Panc1 (cell line): ENCODE measurements at regions not wholly inside any gene's neighbourhood (a gene's known extent, or its start where the extent isn't known, plus 50 kb on each side); places are given as distances from the start of the nearest gene placed in this dataset.

Source experiments
- ATAC-seq: fragments of 200-7000 bp; cut with Tn5 transposase; 2 replicates; pipeline ENCODE4 v1.9.1; 2020; ENCODE audit warnings: mild to moderate bottlenecking, moderate library complexity
- BruUV-seq: library from RNA; stranded (reverse); fragments of 400-500 nt; replicated peaks from 2 replicates; lab custom pipeline; 2021; lab: Mats Ljungman, UMichigan
- CTCF ChIA-PET: fragments of 300-600 bp; sonication (Branson Sonifier 250); formaldehyde crosslinking; loops from one replicate; lab custom pipeline; 2022; ENCODE audit warnings: antibody characterized with exemption; lab: Charles Lee
- POLR2A ChIA-PET: fragments of 300-600 bp; sonication (Branson Sonifier 250); formaldehyde crosslinking; loops from one replicate; lab custom pipeline; 2022; ENCODE audit warnings: antibody characterized with exemption; lab: Charles Lee
- DNase-seq: peaks from one replicate; pipeline ENCODE4 v3.0.0-alpha.2; 2010; ENCODE audit warnings: low read depth, low spot score
- H3K27ac ChIP-seq: 2 replicates; pipeline ENCODE4 v1.5.1; 2011; ENCODE audit warnings: mild to moderate bottlenecking, low read length, inconsistent platforms
- H3K27me3 ChIP-seq: fragments of 200-500 bp; sonication (Bioruptor generic); 2 replicates; pipeline ENCODE4 v1.6.0; 2014; ENCODE audit warnings: low read length, inconsistent platforms; ENCODE audit not compliant: control insufficient read depth, insufficient read depth
- H3K36me3 ChIP-seq: fragments of 200-500 bp; sonication (Bioruptor generic); 2 replicates; pipeline ENCODE4 v1.5.1; 2014; ENCODE audit warnings: inconsistent platforms, mild to moderate bottlenecking, low read length, moderate library complexity; ENCODE audit not compliant: control insufficient read depth, insufficient read depth
- H3K4me1 ChIP-seq: 2 replicates; pipeline ENCODE4 v1.5.1; 2011; ENCODE audit warnings: inconsistent platforms, mild to moderate bottlenecking, low read length, moderate library complexity; ENCODE audit not compliant: control insufficient read depth, insufficient read depth
- H3K4me3 ChIP-seq, 2 experiments: 2 replicates each; pipeline ENCODE4 v1.5.1; 2011 to 2012; ENCODE audit warnings: low read depth in 2 of 2, low read length in 2 of 2, mild to moderate bottlenecking in 2 of 2, inconsistent platforms in 1 of 2, moderate library complexity in 1 of 2
- H3K9me3 ChIP-seq: fragments of 200-500 bp; sonication (Bioruptor generic); 2 replicates; pipeline ENCODE4 v1.5.1; 2014; ENCODE audit warnings: low read depth, mild to moderate bottlenecking, inconsistent platforms, low read length, moderate library complexity; ENCODE audit not compliant: control insufficient read depth, insufficient read depth
- POLR2AphosphoS5 ChIP-seq: IDR thresholded peaks from 2 replicates; pipeline ENCODE4 v1.6.1; 2012; ENCODE audit warnings: mild to moderate bottlenecking, low read depth, low read length, moderate library complexity
- SIN3A ChIP-seq: IDR thresholded peaks from 2 replicates; pipeline ENCODE4 v1.6.1; 2012; ENCODE audit warnings: low read depth, mild to moderate bottlenecking, low read length, moderate library complexity, borderline replicate concordance; ENCODE audit not compliant: insufficient read depth
- TCF7L2 ChIP-seq: IDR thresholded peaks from 2 replicates; pipeline ENCODE4 v1.6.1; 2011; ENCODE audit warnings: mild to moderate bottlenecking, low read depth, low read length, inconsistent platforms
- in situ Hi-C: cut with HindIII; loops from 2 replicates; pipeline ENCODE4 v1.10.0; 2016; ENCODE audit warnings: low sequenced_read_pairs, low pct_unique_long_range_greater_than_20kb
- intact Hi-C: fragments of 100-400 bp; cut with micrococcal nuclease; formaldehyde crosslinking; loops from one replicate; pipeline ENCODE4 v1.10.0; 2022; ENCODE audit not compliant: unreplicated experiment
- TF ChIP-seq, protein P1 (sequence below), 2 experiments: IDR thresholded peaks; 2 replicates each; pipeline ENCODE4 v1.6.1; 2011 to 2012; ENCODE audit warnings: low read depth in 2 of 2, control low read depth in 1 of 2, low read length in 1 of 2, mild to moderate bottlenecking in 1 of 2, moderate library complexity in 1 of 2; ENCODE audit not compliant: insufficient read depth in 1 of 2
- TF ChIP-seq, protein P2 (sequence below): fragments of 450-650 bp; IDR thresholded peaks from 2 replicates; pipeline ENCODE4 v1.5.1; 2017; ENCODE audit warnings: mild to moderate bottlenecking

DNA sequence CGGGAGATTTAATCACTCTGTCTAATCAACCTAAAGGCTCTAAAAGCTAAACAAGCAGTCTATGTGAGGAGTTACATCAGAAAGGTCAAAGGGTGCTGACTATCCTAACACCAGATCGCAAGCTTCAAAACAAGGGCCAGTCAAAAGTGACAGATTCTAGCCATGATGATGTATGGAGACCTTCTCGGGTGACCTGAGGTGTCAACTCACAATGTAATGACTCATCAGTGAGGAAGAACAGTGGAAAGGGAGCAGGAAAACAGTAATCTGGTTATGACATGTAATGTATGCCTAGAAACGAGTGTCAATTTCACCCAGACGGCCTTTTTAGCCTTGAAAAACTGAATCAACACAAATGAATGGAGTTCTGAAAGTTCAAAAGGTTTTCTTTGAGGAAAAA, 375.3 kb downstream of the IDS start:
- no TSS peak for BruUV-seq

DNA sequence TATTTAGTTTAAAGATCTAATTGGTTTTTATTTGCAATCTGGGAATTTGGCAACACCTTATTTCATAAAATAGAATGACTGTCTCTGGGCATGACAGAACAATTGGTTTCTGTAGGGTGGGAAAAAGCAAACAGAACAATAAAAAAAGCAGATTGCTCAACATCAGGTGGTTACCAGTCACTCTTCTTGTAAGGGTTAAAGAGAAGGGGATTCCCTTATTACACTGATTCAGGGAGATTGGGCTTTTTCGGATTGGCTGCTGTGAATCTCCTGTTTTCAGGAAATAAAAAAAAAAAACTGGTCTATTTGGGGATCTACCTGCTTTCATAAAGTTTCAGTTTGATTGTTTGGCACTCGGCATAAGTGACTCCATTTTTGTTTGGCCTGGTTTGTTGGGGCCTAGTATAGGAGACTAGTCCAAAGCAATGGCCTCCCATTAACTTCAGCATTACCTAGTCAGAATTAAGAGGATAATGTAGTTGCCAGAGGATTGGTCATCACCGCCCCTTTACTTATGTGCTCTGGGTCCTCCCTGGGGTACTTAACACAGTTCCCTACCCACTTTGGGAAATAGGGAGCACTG, 380.5 kb downstream of the IDS start:
- DNase-seq (no peak), ATAC-seq (no peak)
- no peaks in the 10 kb centered on the region for H3K36me3 ChIP-seq
- no peak overlapping the region for H3K27ac ChIP-seq
- no peaks in the 10 kb centered on the region; the same call in 1 of the 2 replicates for H3K9me3 ChIP-seq
- H3K4me1 ChIP-seq = no peaks in the 10 kb centered on the region
- TF ChIP-seq SIN3A (no peak), TCF7L2 (no peak), POLR2AphosphoS5 (no peak)
- TF ChIP-seq, protein P1, sequence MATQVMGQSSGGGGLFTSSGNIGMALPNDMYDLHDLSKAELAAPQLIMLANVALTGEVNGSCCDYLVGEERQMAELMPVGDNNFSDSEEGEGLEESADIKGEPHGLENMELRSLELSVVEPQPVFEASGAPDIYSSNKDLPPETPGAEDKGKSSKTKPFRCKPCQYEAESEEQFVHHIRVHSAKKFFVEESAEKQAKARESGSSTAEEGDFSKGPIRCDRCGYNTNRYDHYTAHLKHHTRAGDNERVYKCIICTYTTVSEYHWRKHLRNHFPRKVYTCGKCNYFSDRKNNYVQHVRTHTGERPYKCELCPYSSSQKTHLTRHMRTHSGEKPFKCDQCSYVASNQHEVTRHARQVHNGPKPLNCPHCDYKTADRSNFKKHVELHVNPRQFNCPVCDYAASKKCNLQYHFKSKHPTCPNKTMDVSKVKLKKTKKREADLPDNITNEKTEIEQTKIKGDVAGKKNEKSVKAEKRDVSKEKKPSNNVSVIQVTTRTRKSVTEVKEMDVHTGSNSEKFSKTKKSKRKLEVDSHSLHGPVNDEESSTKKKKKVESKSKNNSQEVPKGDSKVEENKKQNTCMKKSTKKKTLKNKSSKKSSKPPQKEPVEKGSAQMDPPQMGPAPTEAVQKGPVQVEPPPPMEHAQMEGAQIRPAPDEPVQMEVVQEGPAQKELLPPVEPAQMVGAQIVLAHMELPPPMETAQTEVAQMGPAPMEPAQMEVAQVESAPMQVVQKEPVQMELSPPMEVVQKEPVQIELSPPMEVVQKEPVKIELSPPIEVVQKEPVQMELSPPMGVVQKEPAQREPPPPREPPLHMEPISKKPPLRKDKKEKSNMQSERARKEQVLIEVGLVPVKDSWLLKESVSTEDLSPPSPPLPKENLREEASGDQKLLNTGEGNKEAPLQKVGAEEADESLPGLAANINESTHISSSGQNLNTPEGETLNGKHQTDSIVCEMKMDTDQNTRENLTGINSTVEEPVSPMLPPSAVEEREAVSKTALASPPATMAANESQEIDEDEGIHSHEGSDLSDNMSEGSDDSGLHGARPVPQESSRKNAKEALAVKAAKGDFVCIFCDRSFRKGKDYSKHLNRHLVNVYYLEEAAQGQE (IDR thresholded peaks at IDR 0.05; ENCODE audit: insufficient read depth in 1 of 2, low read depth in 2 of 2, low read length in 1 of 2) = no peak
- TF ChIP-seq, protein P2, sequence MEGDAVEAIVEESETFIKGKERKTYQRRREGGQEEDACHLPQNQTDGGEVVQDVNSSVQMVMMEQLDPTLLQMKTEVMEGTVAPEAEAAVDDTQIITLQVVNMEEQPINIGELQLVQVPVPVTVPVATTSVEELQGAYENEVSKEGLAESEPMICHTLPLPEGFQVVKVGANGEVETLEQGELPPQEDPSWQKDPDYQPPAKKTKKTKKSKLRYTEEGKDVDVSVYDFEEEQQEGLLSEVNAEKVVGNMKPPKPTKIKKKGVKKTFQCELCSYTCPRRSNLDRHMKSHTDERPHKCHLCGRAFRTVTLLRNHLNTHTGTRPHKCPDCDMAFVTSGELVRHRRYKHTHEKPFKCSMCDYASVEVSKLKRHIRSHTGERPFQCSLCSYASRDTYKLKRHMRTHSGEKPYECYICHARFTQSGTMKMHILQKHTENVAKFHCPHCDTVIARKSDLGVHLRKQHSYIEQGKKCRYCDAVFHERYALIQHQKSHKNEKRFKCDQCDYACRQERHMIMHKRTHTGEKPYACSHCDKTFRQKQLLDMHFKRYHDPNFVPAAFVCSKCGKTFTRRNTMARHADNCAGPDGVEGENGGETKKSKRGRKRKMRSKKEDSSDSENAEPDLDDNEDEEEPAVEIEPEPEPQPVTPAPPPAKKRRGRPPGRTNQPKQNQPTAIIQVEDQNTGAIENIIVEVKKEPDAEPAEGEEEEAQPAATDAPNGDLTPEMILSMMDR = no peak
- CTCF ChIA-PET = no interaction called here
- H3K27me3 ChIP-seq = no peaks in the 10 kb centered on the region
- intact Hi-C loops = no loop called here
- BruUV-seq = no TSS peak
- POLR2A ChIA-PET = no interaction called here
- H3K4me3 ChIP-seq = no peak overlapping the region
- in situ Hi-C loops = no loop called here

More for the DNA sequence above, 375.3 kb downstream of the IDS start:
- POLR2A ChIA-PET = no interaction called here
- no peaks in the 10 kb centered on the region; the same call in 1 of the 2 replicates for H3K9me3 ChIP-seq
- CTCF ChIA-PET = no interaction called here
- ATAC-seq = no peak
- H3K36me3 ChIP-seq = no peaks in the 10 kb centered on the region
- no peaks in the 10 kb centered on the region for H3K4me1 ChIP-seq
- intact Hi-C loops = no loop called here
- H3K27ac ChIP-seq = no peak overlapping the region
- no peaks in the 10 kb centered on the region for H3K27me3 ChIP-seq
- no peak for TF ChIP-seq TCF7L2
- DNase-seq = no peak
- H3K4me3 ChIP-seq = no peak overlapping the region
- in situ Hi-C loops = no loop called here

DNA sequence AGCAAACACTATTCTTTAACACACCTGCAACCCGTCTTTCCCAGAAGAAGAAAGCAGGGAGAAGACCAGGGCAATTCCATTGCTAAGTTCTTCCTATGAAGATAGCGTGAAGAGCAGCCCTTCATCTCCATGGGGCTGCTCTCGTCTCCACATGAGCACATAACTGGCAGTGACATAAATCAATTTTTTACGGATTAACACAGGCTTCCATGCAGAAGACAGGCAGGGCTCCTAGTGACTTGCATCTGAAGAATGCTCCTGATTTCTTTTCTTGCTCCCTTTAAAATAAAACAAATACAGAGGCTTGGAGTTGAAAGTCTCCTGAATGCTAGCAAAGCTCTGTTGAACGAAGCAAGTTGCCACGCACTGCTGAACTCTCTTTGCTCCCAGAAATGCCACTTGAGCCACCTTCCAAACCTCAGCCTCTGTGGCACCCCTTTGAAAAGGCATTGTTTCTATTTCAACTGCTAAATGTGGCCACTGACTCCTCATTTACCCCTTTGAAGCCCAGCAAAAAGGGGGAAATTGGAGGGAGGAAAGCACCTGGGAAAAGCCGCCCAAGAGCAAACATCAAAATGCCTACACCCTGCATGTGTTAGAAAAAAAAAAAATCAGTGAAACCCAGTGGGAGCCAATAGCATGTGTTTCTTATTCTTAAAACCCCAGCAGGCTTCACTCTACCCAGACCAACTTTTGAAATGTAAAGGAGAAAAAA, 383.7 kb downstream of the IDS start:
- H3K4me1 ChIP-seq = no peaks in the 10 kb centered on the region
- H3K27ac ChIP-seq = no peak overlapping the region
- no peak for DNase-seq
- ChIA-PET POLR2A (no interaction called here), CTCF (no interaction called here)
- H3K27me3 ChIP-seq = no peaks in the 10 kb centered on the region
- in situ Hi-C loops (no loop called here), intact Hi-C loops (no loop called here)
- no TSS peak for BruUV-seq
- no peaks in the 10 kb centered on the region for H3K9me3 ChIP-seq
- TF ChIP-seq POLR2AphosphoS5 (no peak), TCF7L2 (no peak), SIN3A (no peak)
- TF ChIP-seq, protein P1 (IDR thresholded peaks at IDR 0.05; ENCODE audit: insufficient read depth in 1 of 2, low read depth in 2 of 2, low read length in 1 of 2) = no peak
- TF ChIP-seq, protein P2 = no peak
- no peak for ATAC-seq
- no peak overlapping the region for H3K4me3 ChIP-seq
- no peaks in the 10 kb centered on the region for H3K36me3 ChIP-seq
